ENCODE measurements at regions not wholly inside any gene's neighbourhood (a gene's known extent, or its start where the extent isn't known, plus 50 kb on each side); places are given as distances from the start of the nearest gene placed in this dataset.

GRCh38 chr1:56206391-56206790 lies 373.0 kb downstream of the PLPP3 start:
- in situ Hi-C loops (cut with MboI) (no loop called here), intact Hi-C loops (cut with micrococcal nuclease; ENCODE audit: unreplicated experiment) (no loop called here)
- H3K36me3 ChIP-seq (ENCODE audit: control insufficient read depth in 2 of 2, insufficient read depth in 2 of 2, low read length in 1 of 2): no peaks in the 10 kb centered on the region
- no peaks in the 10 kb centered on the region for H3K79me2 ChIP-seq (ENCODE audit: control insufficient read depth, insufficient read depth, low read length)
- BruUV-seq (replicated peaks): no TSS peak
- H3K4me2 ChIP-seq (ENCODE audit: control insufficient read depth, insufficient read depth): no peak overlapping the region
- ChIA-PET POLR2A (no interaction called here), CTCF (interaction anchor here (1.0 kb wide), 1 partner anchor 22 kb away, joined by 3 read pairs; no protein-coding TSS in a partner anchor), SMC1A (ENCODE audit: uncharacterized antibody, unreplicated experiment) (interaction anchor here (0.6 to 1.3 kb wide), 4 partner anchors 13 to 370 kb away, joined by 3 to 4 read pairs (median 3); no protein-coding TSS in a partner anchor), RAD21 (ENCODE audit: unreplicated experiment) (no interaction called here)
- 0% methylated on average over 2 of the region's 2 CpGs for WGBS (ENCODE audit: insufficient coverage, insufficient replicate concordance, low lambda C conversion rate, missing lambda C conversion rate)
- FAIRE-seq: no peak
- no peaks in the 10 kb centered on the region for H3K9me3 ChIP-seq (replicated peaks; ENCODE audit: control insufficient read depth, insufficient read depth, low read length)
- no peak overlapping the region for H3K9ac ChIP-seq (ENCODE audit: control insufficient read depth, insufficient read depth, low read length)
- H3K4me3 ChIP-seq: no peak overlapping the region
- H2AFZ ChIP-seq (ENCODE audit: control insufficient read depth, low read depth, low read length): no peak overlapping the region
- H3K27me3 ChIP-seq (replicated peaks in 1 of 2; ENCODE audit: control insufficient read depth in 2 of 2, insufficient read depth in 2 of 2, low read length in 1 of 2): no peaks in the 10 kb centered on the region
- no peaks in the 10 kb centered on the region for H3K4me1 ChIP-seq (ENCODE audit: control insufficient read depth, insufficient read depth, low read length)
- TF ChIP-seq IRF3 (IDR thresholded peaks at IDR 0.05) (no peak), SIN3A (IDR thresholded peaks at IDR 0.05; ENCODE audit: low read depth, low read length) (no peak), NFYB (IDR thresholded peaks at IDR 0.05; ENCODE audit: insufficient read depth, low read depth, low read length) (no peak), TCF7 (IDR thresholded peaks at IDR 0.05; ENCODE audit: borderline replicate concordance) (no peak), FOXK2 (IDR thresholded peaks at IDR 0.05) (no peak), PRDM15 (CRISPR knock-in tag; IDR thresholded peaks at IDR 0.05) (no peak), ELK1 (IDR thresholded peaks at IDR 0.05; ENCODE audit: low read depth, low read length) (no peak), JUND (IDR thresholded peaks at IDR 0.05; ENCODE audit: low read depth, low read length) (no peak), CHD4 (IDR thresholded peaks at IDR 0.05) (no peak), NBN (IDR thresholded peaks at IDR 0.05) (no peak), RELA (IDR thresholded peaks at IDR 0.05; ENCODE audit: borderline replicate concordance, partially characterized antibody) (no peak), ZBTB33 (IDR thresholded peaks at IDR 0.05) (no peak), RAD51 (IDR thresholded peaks at IDR 0.05) (no peak), ATF3 (IDR thresholded peaks at IDR 0.05; ENCODE audit: borderline replicate concordance, extremely low read depth, low read depth, low read length) (no peak), TBL1XR1 (IDR thresholded peaks at IDR 0.05; ENCODE audit: low read depth, low read length) (no peak), FOXM1 (IDR thresholded peaks at IDR 0.05; ENCODE audit: low read depth, low read length) (no peak), HDGF (IDR thresholded peaks at IDR 0.05) (no peak), FOS (IDR thresholded peaks at IDR 0.05; ENCODE audit: borderline replicate concordance, extremely low read depth, insufficient read length) (no peak), CREM (IDR thresholded peaks at IDR 0.05; ENCODE audit: low read depth) (no peak)
- DNase-seq (ENCODE audit: low read depth, low spot score): no peak
- H4K20me1 ChIP-seq (ENCODE audit: control insufficient read depth, insufficient read depth): no peaks in the 10 kb centered on the region
- H3K27ac ChIP-seq (ENCODE audit: control insufficient read depth, insufficient read depth): no peak overlapping the region
- no peak for ATAC-seq
